GM12891 (cell line): ENCODE measurements at regions not wholly inside any gene's neighbourhood (a gene's known extent, or its start where the extent isn't known, plus 50 kb on each side); places are given as distances from the start of the nearest gene placed in this dataset.

Source experiments
- DNase-seq: peaks from one replicate; pipeline ENCODE4 v3.0.0; 2011; ENCODE audit warnings: low spot score; ENCODE audit not compliant: insufficient read length
- FAIRE-seq: peaks from 2 replicates; lab custom pipeline; 2011; peaks lifted over from hg19 to GRCh38; lab: Jason Lieb, UNC
- PAX5 ChIP-seq: IDR thresholded peaks from 2 replicates; pipeline ENCODE4 v1.6.1; 2011; ENCODE audit warnings: low read length, moderate library complexity, mild to moderate bottlenecking; ENCODE audit not compliant: insufficient read depth, severe bottlenecking
- POLR2A ChIP-seq: IDR thresholded peaks from 2 replicates; pipeline ENCODE4 v1.6.1; 2011; ENCODE audit warnings: low read depth, low read length, control low read depth
- POLR2AphosphoS5 ChIP-seq: IDR thresholded peaks from 2 replicates; pipeline ENCODE4 v1.6.1; 2011; ENCODE audit warnings: low read depth, low read length, control low read depth
- POU2F2 ChIP-seq: IDR thresholded peaks from 2 replicates; pipeline ENCODE4 v1.6.1; 2011; ENCODE audit warnings: low read depth, mild to moderate bottlenecking, control low read depth, low read length, moderate library complexity
- SPI1 ChIP-seq: IDR thresholded peaks from 2 replicates; pipeline ENCODE4 v1.6.1; 2011; ENCODE audit warnings: low read depth, low read length, control low read depth
- TAF1 ChIP-seq: IDR thresholded peaks from 2 replicates; pipeline ENCODE4 v1.6.1; 2011; ENCODE audit warnings: low read depth, low read length, control low read depth

- no peak for TF ChIP-seq TAF1
- TF ChIP-seq POLR2AphosphoS5 = no peak
- TF ChIP-seq PAX5 = no peak
- no peak for TF ChIP-seq SPI1
- TF ChIP-seq POLR2A = no peak
- TF ChIP-seq POU2F2 = no peak
- DNase-seq (no peak), FAIRE-seq (no peak)
Measured at GRCh38 chr13:26497968-26498511, 59.4 kb upstream of the WASF3 start.

DNA sequence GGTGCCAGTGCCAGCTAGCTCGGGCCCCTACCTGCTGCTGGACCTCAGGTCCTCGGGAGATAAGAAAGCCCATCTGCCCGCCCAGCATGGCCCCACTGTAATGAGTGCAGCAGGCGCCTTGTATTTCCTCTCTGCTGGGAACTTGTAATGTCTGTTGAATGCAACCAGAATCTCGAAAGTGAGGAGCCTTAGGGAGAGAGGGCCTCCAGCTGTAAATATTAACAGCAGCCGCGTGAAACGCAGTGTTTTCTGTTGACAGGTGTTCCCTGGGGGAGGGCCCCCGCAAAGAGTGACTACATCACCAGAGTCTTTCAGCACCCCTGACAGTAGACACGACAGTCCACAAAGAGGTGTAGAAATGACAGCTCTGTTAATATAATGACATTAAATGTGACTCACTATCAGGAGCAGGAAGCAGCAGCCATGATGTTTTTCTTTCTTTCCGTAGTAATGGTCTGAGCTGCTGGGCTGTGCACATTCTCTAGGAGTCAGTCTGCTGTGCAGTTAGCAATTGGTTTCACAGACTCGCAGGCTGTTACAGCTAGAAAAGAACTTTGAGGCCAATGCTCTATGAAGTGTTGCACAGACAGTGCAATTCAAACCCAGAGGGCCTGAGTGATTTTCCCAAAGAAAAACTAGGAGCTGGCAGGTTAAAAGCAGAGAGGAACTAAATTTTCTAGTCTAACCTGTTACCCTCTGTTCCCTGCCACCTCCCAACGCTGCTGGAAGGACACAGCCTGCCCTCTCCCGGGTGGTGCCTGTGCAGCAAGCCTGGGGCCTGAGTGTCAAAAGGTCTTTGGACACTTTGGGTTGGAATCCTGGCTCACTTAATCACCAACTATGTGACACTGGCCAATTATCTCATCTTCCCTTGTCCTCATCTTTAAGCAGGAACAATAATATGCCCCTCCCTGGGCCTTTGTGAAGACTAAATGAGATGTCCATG lies 58.6 kb upstream of the WASF3 start:
- TF ChIP-seq PAX5 (no peak), SPI1 (no peak), POLR2AphosphoS5 (no peak), POU2F2 (no peak), TAF1 (no peak), POLR2A (no peak)

GRCh38 chr13:26500618-26501320 lies 56.7 kb upstream of the WASF3 start:
- DNase-seq (no peak), FAIRE-seq (no peak)
- TF ChIP-seq POLR2AphosphoS5 = no peak
- TF ChIP-seq PAX5 = no peak
- TF ChIP-seq POU2F2 = no peak
- no peak for TF ChIP-seq POLR2A
- TF ChIP-seq SPI1 = no peak
- TF ChIP-seq TAF1 = no peak

More for the DNA sequence above, 58.6 kb upstream of the WASF3 start:
- DNase-seq = no peak
- FAIRE-seq = no peak

GRCh38 chr13:26501641-26502040 lies 55.8 kb upstream of the WASF3 start:
- DNase-seq (no peak), FAIRE-seq (no peak)
- TF ChIP-seq SPI1 (no peak), POLR2A (no peak)

DNA sequence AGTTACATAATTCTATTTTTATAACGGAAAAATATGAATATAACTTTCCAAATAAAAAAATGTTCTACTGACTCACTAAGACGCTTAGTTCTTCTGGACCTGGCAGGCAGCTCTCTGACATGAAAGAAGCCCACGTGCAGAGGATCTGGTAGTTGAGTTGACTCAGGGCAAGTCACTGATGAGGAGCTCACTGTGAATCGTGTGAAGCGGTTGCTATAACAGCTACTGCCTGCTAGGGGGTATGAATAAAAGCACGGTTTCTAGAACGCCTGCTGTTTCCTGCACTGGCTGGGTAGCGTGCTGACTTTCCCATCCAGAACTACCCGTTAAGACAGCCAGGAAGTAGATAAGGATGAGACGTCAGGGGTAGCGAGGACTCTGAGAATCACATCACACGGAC lies 54.7 kb upstream of the WASF3 start:
- DNase-seq (no peak), FAIRE-seq (no peak)
- TF ChIP-seq SPI1 (no peak), POU2F2 (no peak)

DNA sequence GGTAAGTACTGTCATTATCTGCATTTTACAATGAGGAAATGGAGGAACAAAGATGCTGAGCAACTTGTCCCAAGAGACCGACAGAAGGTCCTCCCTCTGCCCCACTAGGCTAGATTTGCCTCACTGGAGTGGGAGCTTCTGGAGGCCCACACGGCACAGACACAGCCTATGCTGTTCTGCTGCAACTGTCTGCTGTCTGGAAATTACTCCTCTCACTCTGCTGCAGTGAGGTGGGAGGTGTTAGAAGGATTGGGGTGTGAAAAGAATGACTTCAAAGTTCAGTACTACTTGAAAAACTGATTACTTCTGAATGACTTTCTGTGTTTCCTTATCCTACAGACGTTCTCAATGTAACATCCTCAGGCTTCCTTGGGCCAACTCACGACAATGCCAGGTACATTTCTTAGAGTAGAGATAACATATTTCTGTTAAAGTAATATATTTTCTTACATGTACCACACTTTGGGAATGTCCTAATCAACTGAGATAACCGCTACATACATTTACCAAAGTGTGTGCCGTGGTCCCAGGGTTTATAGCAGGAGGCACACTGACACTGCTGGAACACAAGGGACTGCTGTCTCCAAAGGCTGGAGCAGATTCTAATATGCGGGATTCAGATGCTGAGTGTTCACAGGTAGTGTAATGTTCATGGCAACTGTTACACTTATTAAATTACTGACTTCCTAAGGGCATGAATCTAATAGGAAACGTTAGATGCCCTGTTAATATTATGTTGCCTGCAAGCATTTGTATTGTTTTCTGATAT lies 53.5 kb upstream of the WASF3 start:
- DNase-seq (no peak), FAIRE-seq (no peak)
- TF ChIP-seq PAX5 (no peak), TAF1 (no peak), SPI1 (no peak), POLR2A (no peak), POU2F2 (no peak), POLR2AphosphoS5 (no peak)
